Activated CD4-positive, alpha-beta T cell treated with anti-CD3 and anti-CD28 coated beads, Interleukin-2, amount 50 U/mL, for 4 hours (primary cell): ENCODE measurements at regions not wholly inside any gene's neighbourhood (a gene's known extent, or its start where the extent isn't known, plus 50 kb on each side); places are given as distances from the start of the nearest gene placed in this dataset.

Source experiments
- DNase-seq, 2 experiments: peaks; one replicate each; pipeline ENCODE4 v3.0.0-alpha.2; 2020

DNA sequence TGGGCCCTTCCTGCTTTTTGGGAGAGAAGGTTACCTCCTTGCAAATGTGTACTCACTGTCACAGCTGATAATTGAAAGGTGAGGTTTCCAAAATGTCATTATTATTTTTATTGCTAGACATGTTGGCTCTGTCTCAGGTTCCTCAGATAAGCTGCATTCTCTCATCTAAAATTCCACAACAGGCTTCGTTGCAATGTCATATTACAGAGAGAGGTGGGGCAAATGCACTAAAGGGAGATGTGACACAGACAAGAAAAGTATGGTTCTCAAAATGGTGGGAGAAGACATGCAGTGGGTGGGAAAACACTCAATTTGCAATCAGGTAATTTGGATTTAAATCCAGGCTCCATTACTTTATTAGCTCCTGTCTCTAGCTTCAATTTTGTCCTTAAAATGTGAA is 256.4 kb upstream of the POU3F2 start:
- no peak for DNase-seq

- DNase-seq = no peak
Observed at GRCh38 chr6:98579079-98579478, 255.3 kb upstream of the POU3F2 start.

- DNase-seq = no peak
Observed at GRCh38 chr6:98579941-98580340, 254.4 kb upstream of the POU3F2 start.

DNA sequence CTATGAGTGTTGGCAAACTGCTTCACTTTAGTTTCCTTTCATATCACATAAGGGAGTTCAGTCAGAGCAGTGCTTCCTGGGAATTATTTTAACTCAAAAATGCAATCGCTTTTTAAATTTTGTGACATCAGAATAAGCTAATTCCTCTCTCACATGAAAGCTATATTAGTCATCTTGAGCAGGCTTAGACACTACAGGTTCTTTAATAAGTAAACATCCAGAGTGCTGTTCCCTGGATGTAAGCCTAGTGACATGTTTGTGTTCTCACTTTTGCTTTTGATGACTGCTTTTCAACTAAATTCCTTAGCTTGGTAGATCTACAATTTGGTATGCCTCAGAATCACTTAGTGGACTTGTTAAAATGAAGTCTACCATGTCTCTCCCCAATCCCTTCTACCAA is 252.7 kb upstream of the POU3F2 start:
- DNase-seq = no peak

DNA sequence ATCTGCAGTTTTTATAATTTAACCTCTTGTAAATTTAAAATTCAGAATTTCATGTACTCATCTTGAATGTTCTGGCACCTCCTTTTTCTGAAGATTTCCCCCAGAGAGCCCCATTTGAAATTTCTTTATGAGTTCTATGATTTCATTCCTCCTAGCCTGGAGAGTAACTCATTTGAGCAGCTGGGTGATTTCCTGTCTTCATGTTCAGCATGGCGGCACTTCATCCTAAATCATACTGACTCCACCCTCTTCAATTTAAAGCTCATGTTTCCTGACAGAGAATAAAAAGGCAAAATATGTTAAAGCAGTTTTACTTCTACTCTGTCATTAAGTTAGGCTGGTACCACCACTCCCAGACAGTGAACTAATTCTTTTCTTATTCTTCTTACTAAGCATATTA is 250.9 kb upstream of the POU3F2 start:
- no peak for DNase-seq

- no peak for DNase-seq
Observed at GRCh38 chr6:98586163-98586562, 248.2 kb upstream of the POU3F2 start.

DNA sequence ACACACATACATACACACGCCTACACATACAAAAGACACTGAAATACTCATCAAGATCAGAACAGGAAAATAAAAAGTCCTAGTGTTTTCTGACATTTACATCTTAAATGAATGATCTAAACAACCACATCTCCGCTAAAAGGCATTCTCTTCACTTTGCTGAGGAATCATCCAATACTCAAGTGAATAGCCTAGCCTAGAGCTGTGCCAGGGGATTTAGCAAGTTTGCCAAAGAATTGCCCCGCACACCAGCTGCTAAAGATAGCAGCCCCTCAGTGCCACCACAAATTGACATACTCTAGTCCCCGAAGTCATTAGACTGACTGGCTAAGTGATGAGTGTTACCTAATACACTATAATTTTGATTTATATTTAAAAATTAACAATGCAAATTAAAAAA is 246.8 kb upstream of the POU3F2 start:
- no peak for DNase-seq

DNA sequence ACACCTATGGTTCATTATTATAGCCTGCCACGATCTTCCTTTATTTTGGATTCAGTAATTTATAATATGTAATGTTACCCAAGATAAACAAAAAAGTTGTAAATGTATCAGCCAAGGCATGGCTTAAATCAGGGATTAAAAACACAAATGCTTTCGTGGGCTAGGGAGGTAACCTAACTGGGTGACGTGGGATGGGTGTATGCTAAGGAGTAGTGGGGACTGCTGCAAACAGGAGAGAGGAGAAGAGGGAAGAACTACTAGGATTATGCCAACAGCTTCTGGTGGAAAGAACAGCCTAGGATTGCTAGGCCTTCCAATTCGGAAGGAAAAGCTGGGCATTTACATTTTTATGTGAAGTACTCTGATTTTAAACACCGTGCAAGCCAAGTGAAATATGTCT is 244.8 kb upstream of the POU3F2 start:
- DNase-seq = no peak

- DNase-seq = no peak
Observed at GRCh38 chr6:98590136-98590681, 244.2 kb upstream of the POU3F2 start.

- DNase-seq = no peak
Observed at GRCh38 chr6:98590997-98591396, 243.4 kb upstream of the POU3F2 start.

DNA sequence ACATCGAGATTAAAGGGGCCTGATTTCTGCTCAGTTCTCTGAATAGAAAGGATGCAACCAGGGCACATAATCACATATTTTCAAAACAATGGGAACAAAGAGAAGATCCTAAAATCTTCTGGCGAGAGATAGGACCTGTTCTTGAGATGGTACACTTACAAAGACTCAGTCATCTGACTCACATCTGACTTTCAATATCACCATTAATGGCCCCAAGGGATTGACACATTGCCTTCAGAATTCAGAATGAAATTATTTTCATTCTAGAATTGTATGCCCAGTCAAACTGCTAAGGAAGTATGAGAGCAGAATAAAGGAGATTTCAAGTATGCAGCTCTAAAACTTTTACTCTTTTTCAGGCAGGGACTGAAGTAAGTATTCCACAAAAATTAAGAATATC is 240.7 kb upstream of the POU3F2 start:
- DNase-seq = no peak

GRCh38 chr6:98601716-98602115 is 232.7 kb upstream of the POU3F2 start:
- no peak for DNase-seq

- DNase-seq = no peak
Observed at GRCh38 chr6:98605705-98606104, 228.7 kb upstream of the POU3F2 start.

- no peak for DNase-seq
Observed at GRCh38 chr6:98627129-98627775, 207.1 kb upstream of the POU3F2 start.

- no peak for DNase-seq
Observed at GRCh38 chr6:98633886-98634285, 200.5 kb upstream of the POU3F2 start.

- DNase-seq = no peak
Observed at GRCh38 chr6:98634569-98634968, 199.8 kb upstream of the POU3F2 start.

- DNase-seq = no peak
Observed at GRCh38 chr6:98635191-98635590, 199.2 kb upstream of the POU3F2 start.

DNA sequence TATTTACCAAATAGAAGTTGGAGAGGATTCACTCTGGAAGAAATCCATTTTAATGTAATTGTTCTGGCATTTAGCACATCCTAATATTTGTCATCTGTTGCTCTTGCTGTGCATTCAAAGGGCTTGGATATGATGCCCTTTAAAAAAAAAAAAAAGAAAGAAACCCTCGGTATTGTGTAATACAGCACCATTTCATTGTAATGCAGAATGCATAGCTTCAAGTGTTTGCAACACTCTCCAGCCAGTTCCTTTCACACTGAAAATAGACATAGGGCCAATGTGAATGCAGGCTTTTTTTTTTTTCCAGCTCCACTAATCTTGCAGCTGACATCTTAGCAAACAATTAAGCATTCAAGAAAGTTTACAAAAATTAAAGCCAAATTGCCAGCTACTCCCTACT is 197.4 kb upstream of the POU3F2 start:
- no peak for DNase-seq

DNA sequence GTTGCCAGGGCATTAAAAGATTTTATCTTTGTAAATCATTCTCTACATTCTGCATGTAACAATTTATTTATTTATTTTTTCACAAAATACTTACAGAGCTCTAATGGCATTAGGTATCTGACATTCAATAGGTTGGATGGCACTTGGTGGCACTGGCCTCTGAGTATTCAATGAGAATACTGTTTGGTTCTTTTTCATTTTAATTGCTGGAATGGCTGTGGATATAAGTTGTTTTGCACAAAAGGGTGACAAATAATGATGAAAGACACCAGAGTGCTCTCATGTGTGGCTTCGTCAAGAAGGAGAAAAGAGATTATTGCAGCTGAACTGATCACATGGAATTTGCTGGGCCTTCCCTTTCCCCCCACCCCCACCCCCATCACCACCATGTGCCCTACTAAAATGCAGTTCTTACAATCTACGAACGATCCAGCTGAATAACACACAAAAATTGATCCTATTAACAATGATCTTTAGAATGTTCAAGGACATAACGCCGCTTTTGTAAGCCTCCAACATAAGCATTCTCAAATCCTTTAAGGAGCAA is 195.2 kb upstream of the POU3F2 start:
- no peak for DNase-seq

GRCh38 chr6:98640366-98640765 is 194.0 kb upstream of the POU3F2 start:
- no peak for DNase-seq

GRCh38 chr6:98641949-98642719 is 192.2 kb upstream of the POU3F2 start:
- DNase-seq = no peak

- no peak for DNase-seq
Observed at GRCh38 chr6:98644063-98644462, 190.3 kb upstream of the POU3F2 start.

DNA sequence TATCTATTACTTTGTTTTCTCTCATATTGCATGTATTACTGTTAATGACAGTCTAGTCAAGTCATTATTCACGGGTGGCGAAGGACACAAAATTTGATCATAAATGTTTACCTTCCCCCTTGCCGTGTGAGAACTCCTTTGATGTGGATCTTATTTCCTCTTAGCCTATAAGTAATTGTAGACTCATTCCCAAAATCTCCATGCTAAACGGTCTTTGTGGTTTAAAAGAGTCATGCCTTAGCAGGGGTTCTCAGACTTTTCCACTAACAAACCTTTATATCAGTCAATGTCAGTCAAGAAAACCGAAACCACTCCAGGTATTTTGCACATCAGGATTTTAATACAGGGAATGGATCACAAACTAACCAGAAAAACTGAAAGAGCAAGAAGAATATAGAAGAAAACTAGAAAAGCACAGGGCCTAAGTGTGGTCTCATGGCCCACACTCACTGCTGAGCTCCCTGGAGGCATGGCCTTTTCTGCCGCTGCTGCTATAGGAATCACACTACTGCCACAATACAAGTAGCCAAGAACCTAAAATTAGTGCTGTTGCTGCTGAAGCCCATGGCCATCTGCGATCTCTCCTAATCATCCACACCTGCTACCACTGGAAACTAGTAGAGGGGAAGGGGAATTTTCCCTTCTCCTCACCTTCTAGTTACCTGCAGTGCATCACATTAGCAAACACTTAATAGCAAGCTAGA is 186.0 kb upstream of the POU3F2 start:
- no peak for DNase-seq

DNA sequence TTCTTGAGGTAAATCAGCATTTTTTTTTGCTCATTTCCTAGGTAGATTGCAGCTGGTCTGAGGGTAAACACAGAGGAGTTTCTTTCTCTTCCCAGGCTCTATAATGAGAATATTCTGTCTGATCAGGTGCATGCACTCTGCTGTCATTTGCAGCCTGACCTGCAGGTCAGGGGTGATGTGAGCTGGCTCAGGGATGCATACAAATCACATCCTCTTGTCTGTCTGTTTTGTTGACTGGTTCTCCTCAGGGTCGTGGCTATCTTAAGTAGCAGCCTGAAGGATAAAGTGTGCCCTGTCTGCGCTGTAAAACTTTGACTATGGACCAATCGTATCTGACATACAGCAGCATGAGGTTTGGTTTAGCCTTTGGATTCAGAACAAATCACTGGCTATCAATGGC is 183.4 kb upstream of the POU3F2 start:
- no peak for DNase-seq
